AG04450 (cell line): ENCODE measurements at regions not wholly inside any gene's neighbourhood (a gene's known extent, or its start where the extent isn't known, plus 50 kb on each side); places are given as distances from the start of the nearest gene placed in this dataset.
A peak's percentile ranks its signal among the peaks of the same experiment; 100 is the strongest.

Experiments
- CTCF ChIA-PET: fragments of 300-600, 350-600 bp; formaldehyde crosslinking; extraction: SDS; loops from one replicate; lab custom pipeline; 2022; ENCODE audit warnings: antibody characterized with exemption, inconsistent platforms; lab: Charles Lee
- POLR2A ChIA-PET: fragments of 350-600 bp; formaldehyde crosslinking; extraction: SDS; loops from one replicate; lab custom pipeline; 2021; ENCODE audit warnings: antibody characterized with exemption, inconsistent platforms; lab: Yijun Ruan, JAX
- DNase-seq: peaks from one replicate; pipeline ENCODE4 v3.0.0-alpha.2; 2011; ENCODE audit warnings: low read depth, low spot score
- H3K27ac ChIP-seq: one replicate; pipeline ENCODE4 v1.5.1; 2012; ENCODE audit warnings: low read depth, low read length, control low read depth
- H3K27me3 ChIP-seq: one replicate; pipeline ENCODE4 v1.6.0; 2012; ENCODE audit warnings: low read length; ENCODE audit not compliant: control insufficient read depth, insufficient read depth
- H3K4me3 ChIP-seq: 2 replicates; pipeline ENCODE4 v1.5.1; 2011; ENCODE audit warnings: mild to moderate bottlenecking, low read depth, low read length, control low read depth
- H3K9me3 ChIP-seq: 2 replicates; pipeline ENCODE4 v1.5.1; 2012; ENCODE audit warnings: low read length; ENCODE audit not compliant: control insufficient read depth, insufficient read depth
- CTCF ChIP-seq: IDR thresholded peaks from 2 replicates; pipeline ENCODE4 v1.5.1; 2011; ENCODE audit warnings: low read depth, low read length, control low read depth, inconsistent platforms

GRCh38 chr11:18844753-18845367 is 53.3 kb upstream of the PTPN5 start:
- Histone ChIP-seq H3K9me3 (no peaks in the 10 kb centered on the region), H3K27me3 (no peaks in the 10 kb centered on the region), H3K27ac (no peak overlapping the region), H3K4me3 (no peak overlapping the region)
- DNase-seq: no peak
- TF ChIP-seq CTCF: peak; percentile 75
- ChIA-PET POLR2A (no interaction called here), CTCF (interaction anchor here (0.9 to 1.1 kb wide), 3 partner anchors 8 to 24 kb away, joined by 3 read pairs; no protein-coding TSS in a partner anchor)
